K562 (cell line): ENCODE measurements at regions not wholly inside any gene's neighbourhood (a gene's known extent, or its start where the extent isn't known, plus 50 kb on each side); places are given as distances from the start of the nearest gene placed in this dataset.
A peak's percentile ranks its signal among the peaks of the same experiment; 100 is the strongest.

ENCODE experiments used
- ATAC-seq: fragments of 200-7000 bp; cut with Tn5 transposase; 3 replicates; pipeline ENCODE4 v1.9.1; 2020; ENCODE audit warnings: moderate library complexity
- BruUV-seq: library from RNA; stranded (reverse); fragments of 400-500 nt; replicated peaks from 2 replicates; lab custom pipeline; 2021; lab: Mats Ljungman, UMichigan
- CTCF ChIA-PET: fragments of 300-600 bp; formaldehyde crosslinking; extraction: SDS; loops from one replicate; lab custom pipeline; 2021; ENCODE audit warnings: low intra/inter-chr PET ratio; lab: Yijun Ruan, JAX
- POLR2A ChIA-PET: fragments of 300-600, 350-650 bp; sonication (Branson Sonifier 250); formaldehyde crosslinking; extraction: SDS; loops from one replicate; lab custom pipeline; 2021; ENCODE audit warnings: antibody characterized with exemption, inconsistent platforms; lab: Yijun Ruan, JAX
- DNase-seq, 4 experiments: peaks; one replicate each; pipeline versions ENCODE4 v3.0.0 to v3.0.0-alpha.2; 2011 to 2018; ENCODE audit warnings: low spot score in 3 of 4, mixed read lengths in 3 of 4; ENCODE audit errors: extremely low read depth in 1 of 4
- FAIRE-seq: peaks from 2 replicates; lab custom pipeline; 2011; peaks lifted over from hg19 to GRCh38; lab: Jason Lieb, UNC
- H2AFZ ChIP-seq: 2 replicates; pipeline ENCODE4 v1.6.0; 2011; ENCODE audit warnings: low read depth, low read length, control low read depth, inconsistent platforms
- H3K27ac ChIP-seq: fragments of 200-600 bp; 3 replicates; pipeline ENCODE4 v1.8.0; 2011; ENCODE audit warnings: low read depth, mild to moderate bottlenecking, control low read depth, inconsistent platforms, low read length, moderate library complexity, mixed read lengths; ENCODE audit errors: extremely low read depth
- H3K27me3 ChIP-seq, 2 experiments: fragments of 300-600 bp in 1 of 2; 2 replicates in 1 of 2; 3 replicates in 1 of 2; pipeline versions ENCODE4 v1.6.0 to v1.8.0; 2011; ENCODE audit warnings: inconsistent platforms in 2 of 2, low read length in 2 of 2, mild to moderate bottlenecking in 1 of 2, mixed read lengths in 1 of 2, moderate library complexity in 1 of 2; ENCODE audit not compliant: control insufficient read depth in 2 of 2, insufficient read depth in 2 of 2
- H3K36me3 ChIP-seq: fragments of 300-600 bp; 3 replicates; pipeline ENCODE4 v1.8.0; 2011; ENCODE audit warnings: mild to moderate bottlenecking, low read length, inconsistent platforms; ENCODE audit not compliant: control insufficient read depth, insufficient read depth
- H3K4me1 ChIP-seq, 2 experiments: fragments of 200-600 bp in 1 of 2; replicated peaks in 1 of 2; 2 replicates in 1 of 2; 3 replicates in 1 of 2; pipeline versions ENCODE4 v1.5.1 to v1.8.0; 2011; ENCODE audit warnings: inconsistent platforms in 2 of 2, low read length in 2 of 2, mild to moderate bottlenecking in 1 of 2, mixed read lengths in 1 of 2, moderate library complexity in 1 of 2; ENCODE audit not compliant: control insufficient read depth in 2 of 2, insufficient read depth in 2 of 2
- H3K4me2 ChIP-seq: 2 replicates; pipeline ENCODE4 v1.6.1; 2011; ENCODE audit warnings: low read length, control low read depth, inconsistent platforms, mixed read lengths; ENCODE audit not compliant: insufficient read depth
- H3K4me3 ChIP-seq: fragments of 200-600 bp; sonication (generic), shearing (Covaris generic); 2 replicates; pipeline ENCODE4 v1.5.1; 2016; ENCODE audit warnings: control low read depth, inconsistent platforms
- H3K79me2 ChIP-seq: fragments of 200-600 bp; 3 replicates; pipeline ENCODE4 v1.8.0; 2011; ENCODE audit warnings: low read length, inconsistent platforms; ENCODE audit not compliant: control insufficient read depth, insufficient read depth
- H3K9ac ChIP-seq, 2 experiments: 2 replicates each; pipeline versions ENCODE4 v1.6.0 to v1.6.1; 2011; ENCODE audit warnings: low read depth in 2 of 2, low read length in 2 of 2, control low read depth in 1 of 2, inconsistent platforms in 1 of 2, mild to moderate bottlenecking in 1 of 2, mixed read lengths in 1 of 2; ENCODE audit not compliant: insufficient read depth in 1 of 2
- H3K9me1 ChIP-seq: one replicate; pipeline ENCODE4 v1.6.0; 2011; ENCODE audit warnings: inconsistent platforms, mild to moderate bottlenecking, low read length, moderate library complexity; ENCODE audit not compliant: control insufficient read depth, insufficient read depth
- H3K9me3 ChIP-seq: replicated peaks from 2 replicates; pipeline ENCODE4 v1.5.1; 2011; ENCODE audit warnings: low read depth, low read length, inconsistent platforms; ENCODE audit not compliant: control insufficient read depth, insufficient read depth
- H4K20me1 ChIP-seq: replicated peaks from 2 replicates; pipeline ENCODE4 v1.6.1; 2011; ENCODE audit warnings: low read length, inconsistent platforms, mixed read lengths; ENCODE audit not compliant: control insufficient read depth, insufficient read depth
- FOXJ2 ChIP-seq: fragments of 200-800 bp; sonication (Bioruptor generic); IDR thresholded peaks from 2 replicates; pipeline ENCODE4 v1.6.1; 2016; ENCODE audit warnings: missing genetic modification characterization, missing compliant biosample characterization
- TCF3 ChIP-seq: sonication (generic); formaldehyde crosslinking; IDR thresholded peaks from 2 replicates; pipeline ENCODE4 v1.4.0; 2020; ENCODE audit warnings: mild to moderate bottlenecking, missing genetic modification reagents
- WGBS: fragments of 100-300 bp; shearing (Covaris generic); methylation state at CpG from one replicate; pipeline ENCODE4 v1.1.6; 2016; ENCODE audit warnings: low coverage, mixed read lengths; ENCODE audit not compliant: insufficient coverage; ENCODE audit errors: missing lambda C conversion rate; 5-methylcytosine and 5-hydroxymethylcytosine counted together
- in situ Hi-C: fragments of 300-500 bp; cut with MboI; formaldehyde crosslinking; loops from 4 replicates; pipeline ENCODE4 v1.15.0; 2018; ENCODE audit warnings: inconsistent platforms, mixed read lengths
- intact Hi-C: fragments of 100-400 bp; cut with micrococcal nuclease; formaldehyde crosslinking; loops from 2 replicates; pipeline ENCODE4 v1.14.2; 2022
- TF ChIP-seq, protein P1 (sequence below): sonication (generic); formaldehyde crosslinking; IDR thresholded peaks from 2 replicates; pipeline ENCODE4 v1.8.0; 2023; ENCODE audit warnings: missing genetic modification reagents, mild to moderate bottlenecking, borderline replicate concordance
- TF ChIP-seq, protein P2 (sequence below): fragments of 450-650 bp; formaldehyde crosslinking; IDR thresholded peaks from 2 replicates; pipeline ENCODE4 v1.4.0; 2022; ENCODE audit warnings: mild to moderate bottlenecking, moderate library complexity

DNA sequence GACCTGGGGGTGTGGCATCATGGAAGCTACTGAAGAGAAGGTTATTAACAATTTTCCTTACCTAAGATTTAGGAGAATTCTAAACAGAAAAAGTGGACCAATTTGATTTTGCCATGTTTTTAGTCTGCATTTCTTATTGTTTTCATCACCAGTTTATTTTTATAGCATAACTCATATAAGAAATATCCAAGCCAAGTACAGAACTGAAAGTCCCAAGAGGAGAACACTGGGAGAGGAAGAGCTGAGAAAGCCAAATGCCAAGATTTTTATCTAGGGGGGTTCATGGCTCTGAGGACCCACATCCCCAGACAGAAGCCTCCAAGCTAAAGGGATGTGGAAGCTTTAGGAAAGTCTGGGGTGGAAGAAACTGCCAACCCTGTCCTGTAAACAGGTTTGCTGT is 109.4 kb upstream of the DUSP10 start (continued):
- TF ChIP-seq, protein P1, sequence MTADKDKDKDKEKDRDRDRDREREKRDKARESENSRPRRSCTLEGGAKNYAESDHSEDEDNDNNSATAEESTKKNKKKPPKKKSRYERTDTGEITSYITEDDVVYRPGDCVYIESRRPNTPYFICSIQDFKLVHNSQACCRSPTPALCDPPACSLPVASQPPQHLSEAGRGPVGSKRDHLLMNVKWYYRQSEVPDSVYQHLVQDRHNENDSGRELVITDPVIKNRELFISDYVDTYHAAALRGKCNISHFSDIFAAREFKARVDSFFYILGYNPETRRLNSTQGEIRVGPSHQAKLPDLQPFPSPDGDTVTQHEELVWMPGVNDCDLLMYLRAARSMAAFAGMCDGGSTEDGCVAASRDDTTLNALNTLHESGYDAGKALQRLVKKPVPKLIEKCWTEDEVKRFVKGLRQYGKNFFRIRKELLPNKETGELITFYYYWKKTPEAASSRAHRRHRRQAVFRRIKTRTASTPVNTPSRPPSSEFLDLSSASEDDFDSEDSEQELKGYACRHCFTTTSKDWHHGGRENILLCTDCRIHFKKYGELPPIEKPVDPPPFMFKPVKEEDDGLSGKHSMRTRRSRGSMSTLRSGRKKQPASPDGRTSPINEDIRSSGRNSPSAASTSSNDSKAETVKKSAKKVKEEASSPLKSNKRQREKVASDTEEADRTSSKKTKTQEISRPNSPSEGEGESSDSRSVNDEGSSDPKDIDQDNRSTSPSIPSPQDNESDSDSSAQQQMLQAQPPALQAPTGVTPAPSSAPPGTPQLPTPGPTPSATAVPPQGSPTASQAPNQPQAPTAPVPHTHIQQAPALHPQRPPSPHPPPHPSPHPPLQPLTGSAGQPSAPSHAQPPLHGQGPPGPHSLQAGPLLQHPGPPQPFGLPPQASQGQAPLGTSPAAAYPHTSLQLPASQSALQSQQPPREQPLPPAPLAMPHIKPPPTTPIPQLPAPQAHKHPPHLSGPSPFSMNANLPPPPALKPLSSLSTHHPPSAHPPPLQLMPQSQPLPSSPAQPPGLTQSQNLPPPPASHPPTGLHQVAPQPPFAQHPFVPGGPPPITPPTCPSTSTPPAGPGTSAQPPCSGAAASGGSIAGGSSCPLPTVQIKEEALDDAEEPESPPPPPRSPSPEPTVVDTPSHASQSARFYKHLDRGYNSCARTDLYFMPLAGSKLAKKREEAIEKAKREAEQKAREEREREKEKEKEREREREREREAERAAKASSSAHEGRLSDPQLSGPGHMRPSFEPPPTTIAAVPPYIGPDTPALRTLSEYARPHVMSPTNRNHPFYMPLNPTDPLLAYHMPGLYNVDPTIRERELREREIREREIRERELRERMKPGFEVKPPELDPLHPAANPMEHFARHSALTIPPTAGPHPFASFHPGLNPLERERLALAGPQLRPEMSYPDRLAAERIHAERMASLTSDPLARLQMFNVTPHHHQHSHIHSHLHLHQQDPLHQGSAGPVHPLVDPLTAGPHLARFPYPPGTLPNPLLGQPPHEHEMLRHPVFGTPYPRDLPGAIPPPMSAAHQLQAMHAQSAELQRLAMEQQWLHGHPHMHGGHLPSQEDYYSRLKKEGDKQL (CRISPR knock-in tag) = no peak

DNA sequence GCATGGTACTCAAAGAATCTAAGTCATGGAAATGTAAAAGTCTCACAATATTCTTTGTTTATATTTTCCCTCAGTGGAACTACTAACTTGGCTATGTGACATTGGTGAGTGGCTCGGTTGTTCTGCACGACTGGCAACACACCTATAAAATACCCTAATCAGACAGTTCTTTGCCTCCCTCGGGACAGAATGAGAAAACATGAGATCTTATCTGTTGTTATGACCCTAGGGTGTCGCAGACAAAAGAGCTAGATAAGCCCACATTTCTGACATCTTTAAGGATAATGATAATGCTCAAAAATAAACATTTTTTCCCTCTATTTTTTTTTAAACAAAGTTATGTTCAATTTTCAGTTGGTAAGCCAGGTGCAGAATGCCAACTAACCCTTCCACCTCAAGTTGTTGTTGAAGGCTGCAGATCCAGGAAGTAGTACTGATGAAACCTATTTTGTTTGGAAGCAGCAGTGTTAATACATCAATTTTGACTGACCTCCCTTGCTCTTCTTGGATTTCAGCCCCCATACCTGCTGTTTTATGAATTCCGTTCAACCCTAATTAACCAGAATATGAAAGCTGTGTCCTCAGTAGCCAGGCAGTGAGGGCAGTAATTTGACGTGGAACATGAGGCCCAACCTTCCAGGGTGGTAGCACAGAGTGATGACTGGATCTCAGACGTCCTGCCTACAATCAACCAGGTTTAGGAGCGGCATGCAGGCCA is 108.7 kb upstream of the DUSP10 start:
- Histone ChIP-seq H4K20me1 (no peaks in the 10 kb centered on the region), H3K4me3 (no peak overlapping the region), H3K4me1 (no peaks in the 10 kb centered on the region; a peak in 1 of 5 replicates), H3K9me3 (no peaks in the 10 kb centered on the region), H3K79me2 (no peaks in the 10 kb centered on the region), H2AFZ (no peak overlapping the region), H3K9ac (no peak overlapping the region), H3K27ac (no peak overlapping the region), H3K4me2 (no peak overlapping the region), H3K9me1 (no peaks in the 10 kb centered on the region), H3K27me3 (no peaks in the 10 kb centered on the region; a peak in 2 of 5 replicates), H3K36me3 (no peaks in the 10 kb centered on the region)
- DNase-seq = no peak
- 0 out of 2 replicates have a peak, but pooled peaks have one; percentile 39 for TF ChIP-seq FOXJ2 (tag)
- no peak for TF ChIP-seq TCF3 (CRISPR knock-in tag)
- TF ChIP-seq, protein P2, sequence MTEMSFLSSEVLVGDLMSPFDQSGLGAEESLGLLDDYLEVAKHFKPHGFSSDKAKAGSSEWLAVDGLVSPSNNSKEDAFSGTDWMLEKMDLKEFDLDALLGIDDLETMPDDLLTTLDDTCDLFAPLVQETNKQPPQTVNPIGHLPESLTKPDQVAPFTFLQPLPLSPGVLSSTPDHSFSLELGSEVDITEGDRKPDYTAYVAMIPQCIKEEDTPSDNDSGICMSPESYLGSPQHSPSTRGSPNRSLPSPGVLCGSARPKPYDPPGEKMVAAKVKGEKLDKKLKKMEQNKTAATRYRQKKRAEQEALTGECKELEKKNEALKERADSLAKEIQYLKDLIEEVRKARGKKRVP (CRISPR knock-in tag) = 0 out of 2 replicates have a peak, but pooled peaks have one; percentile 16
- CTCF ChIA-PET = no interaction called here
- POLR2A ChIA-PET = interaction anchor here (0.6 to 0.8 kb wide), 2 partner anchors 322 to 625 kb away, joined by 3 read pairs; no protein-coding TSS in a partner anchor
- in situ Hi-C loops (no loop called here), intact Hi-C loops (no loop called here)
- under 1% methylated on average over 8 of the region's 8 CpGs for WGBS
- FAIRE-seq = no peak
- no peak for ATAC-seq
- no TSS peak for BruUV-seq
